GM21360 (cell line): ENCODE measurements at regions not wholly inside any gene's neighbourhood (a gene's known extent, or its start where the extent isn't known, plus 50 kb on each side); places are given as distances from the start of the nearest gene placed in this dataset.
A peak's percentile ranks its signal among the peaks of the same experiment; 100 is the strongest.
"Not testable (repeated sequence)": the region's sequence is repeated elsewhere in the genome, so short reads cannot be mapped to it uniquely, and the experiment has no call there.

Experiments used
- ATAC-seq: cut with Tn5 transposase; IDR thresholded peaks from one replicate; pipeline ENCODE4 v1.9.1; 2021; ENCODE audit warnings: mild to moderate bottlenecking, moderate library complexity; ENCODE audit not compliant: unreplicated experiment

GRCh38 chr7:16369855-16370254 lies 51.5 kb downstream of the CRPPA start:
- no peak for ATAC-seq

- not testable (repeated sequence) for ATAC-seq
Observed at GRCh38 chr7:16369309-16369708, 52.0 kb downstream of the CRPPA start.

GRCh38 chr7:16368885-16369284 lies 52.5 kb downstream of the CRPPA start:
- no peak for ATAC-seq

- no peak for ATAC-seq
Observed at GRCh38 chr7:16367115-16367514, 54.2 kb downstream of the CRPPA start.

GRCh38 chr7:16365952-16366351 lies 55.4 kb downstream of the CRPPA start:
- no peak for ATAC-seq

GRCh38 chr7:16365177-16365576 lies 56.2 kb downstream of the CRPPA start:
- no peak for ATAC-seq

- no peak for ATAC-seq
Observed at GRCh38 chr7:16359216-16359615, 62.1 kb downstream of the CRPPA start.

GRCh38 chr7:16357921-16358320 lies 63.4 kb downstream of the CRPPA start:
- ATAC-seq, result no peak

- ATAC-seq, result no peak
Observed at GRCh38 chr7:16357474-16357873, 63.9 kb downstream of the CRPPA start.

- no peak for ATAC-seq
Observed at GRCh38 chr7:16356301-16356958, 64.9 kb downstream of the CRPPA start.

GRCh38 chr7:16354573-16354972 lies 66.8 kb downstream of the CRPPA start:
- ATAC-seq, result no peak

GRCh38 chr7:16353226-16353625 lies 68.1 kb downstream of the CRPPA start:
- no peak for ATAC-seq

GRCh38 chr7:16350634-16351033 lies 70.7 kb downstream of the CRPPA start:
- peak; percentile 73 for ATAC-seq

- no peak for ATAC-seq
Observed at GRCh38 chr7:16348251-16348650, 73.1 kb downstream of the CRPPA start.

- ATAC-seq, result no peak
Observed at GRCh38 chr7:16347827-16348192, 73.5 kb downstream of the CRPPA start.

GRCh38 chr7:16347066-16347826 lies 74.1 kb downstream of the CRPPA start:
- no peak for ATAC-seq

- no peak for ATAC-seq
Observed at GRCh38 chr7:16345979-16346958, 75.1 kb downstream of the CRPPA start.

- no peak for ATAC-seq
Observed at GRCh38 chr7:16344927-16345326, 76.4 kb downstream of the CRPPA start.

- ATAC-seq, result no peak
Observed at GRCh38 chr7:16343612-16344011, 77.7 kb downstream of the CRPPA start.

- no peak for ATAC-seq
Observed at GRCh38 chr7:16338065-16338464, 83.3 kb downstream of the CRPPA start.

GRCh38 chr7:16326106-16326505 lies 95.2 kb downstream of the CRPPA start:
- ATAC-seq, result no peak
